BE2C (cell line): ENCODE measurements at regions not wholly inside any gene's neighbourhood (a gene's known extent, or its start where the extent isn't known, plus 50 kb on each side); places are given as distances from the start of the nearest gene placed in this dataset.

ENCODE experiments used
- DNase-seq: peaks from one replicate; pipeline ENCODE4 v3.0.0-alpha.2; 2020
- H3K27me3 ChIP-seq: fragments of 250-450 bp; sonication (Bioruptor Pico); 2 replicates; pipeline ENCODE4 v1.5.1; 2020; ENCODE audit warnings: mild to moderate bottlenecking
- H3K36me3 ChIP-seq: fragments of 250-450 bp; sonication (Bioruptor Pico); 2 replicates; pipeline ENCODE4 v1.5.1; 2020; ENCODE audit warnings: mild to moderate bottlenecking
- H3K4me1 ChIP-seq: fragments of 250-450 bp; sonication (Bioruptor Pico); 2 replicates; pipeline ENCODE4 v1.5.1; 2020
- H3K4me3 ChIP-seq: 2 replicates; pipeline ENCODE4 v1.5.1; 2011; ENCODE audit warnings: low read depth, low read length
- H3K9me3 ChIP-seq: fragments of 250-450 bp; sonication (Bioruptor Pico); 2 replicates; pipeline ENCODE4 v1.5.1; 2020
- CTCF ChIP-seq: IDR thresholded peaks from 2 replicates; pipeline ENCODE4 v1.5.1; 2012; ENCODE audit warnings: mild to moderate bottlenecking, low read depth, low read length

- no peaks in the 10 kb centered on the region for H3K9me3 ChIP-seq
- H3K27me3 ChIP-seq = no peaks in the 10 kb centered on the region
- no peaks in the 10 kb centered on the region for H3K4me1 ChIP-seq
- H3K4me3 ChIP-seq = no peak overlapping the region
- no peaks in the 10 kb centered on the region for H3K36me3 ChIP-seq
- no peak for DNase-seq
- TF ChIP-seq CTCF = no peak
These were observed 200.3 kb downstream of the KBTBD8 start for GRCh38 chr3:67198374-67198773.

DNA sequence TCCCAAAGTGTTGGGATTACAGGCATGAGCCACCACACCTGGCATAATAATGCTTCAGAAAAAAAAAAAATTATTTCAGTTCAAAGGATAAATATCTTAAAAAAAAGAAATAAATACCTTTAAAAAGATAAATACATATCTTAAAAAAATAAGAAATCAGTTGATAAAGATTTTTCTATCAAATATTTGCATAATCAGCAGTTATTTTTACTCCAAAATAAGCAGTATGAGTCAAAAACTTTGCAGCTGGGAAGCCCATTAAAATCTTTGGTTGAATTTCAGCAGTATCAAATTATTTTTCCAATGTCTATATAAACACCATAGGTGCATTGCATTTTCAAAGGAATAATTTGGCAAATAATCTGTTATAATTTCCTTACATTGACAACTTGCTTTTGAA is 202.5 kb downstream of the KBTBD8 start:
- Histone ChIP-seq H3K4me1 (no peaks in the 10 kb centered on the region), H3K27me3 (no peaks in the 10 kb centered on the region), H3K36me3 (no peaks in the 10 kb centered on the region), H3K4me3 (no peak overlapping the region), H3K9me3 (no peaks in the 10 kb centered on the region)
- no peak for TF ChIP-seq CTCF
- no peak for DNase-seq

GRCh38 chr3:67201026-67201425 is 202.9 kb downstream of the KBTBD8 start:
- TF ChIP-seq CTCF = no peak
- no peak for DNase-seq
- H3K4me1 ChIP-seq = no peaks in the 10 kb centered on the region
- no peak overlapping the region for H3K4me3 ChIP-seq
- no peaks in the 10 kb centered on the region for H3K9me3 ChIP-seq
- H3K36me3 ChIP-seq = no peaks in the 10 kb centered on the region
- no peaks in the 10 kb centered on the region for H3K27me3 ChIP-seq

GRCh38 chr3:67202053-67202452 is 203.9 kb downstream of the KBTBD8 start:
- Histone ChIP-seq H3K4me3 (no peak overlapping the region), H3K9me3 (no peaks in the 10 kb centered on the region), H3K36me3 (no peaks in the 10 kb centered on the region), H3K27me3 (no peaks in the 10 kb centered on the region), H3K4me1 (no peaks in the 10 kb centered on the region)
- no peak for DNase-seq
- no peak for TF ChIP-seq CTCF

GRCh38 chr3:67204951-67205350 is 206.8 kb downstream of the KBTBD8 start:
- H3K36me3 ChIP-seq = no peaks in the 10 kb centered on the region

DNA sequence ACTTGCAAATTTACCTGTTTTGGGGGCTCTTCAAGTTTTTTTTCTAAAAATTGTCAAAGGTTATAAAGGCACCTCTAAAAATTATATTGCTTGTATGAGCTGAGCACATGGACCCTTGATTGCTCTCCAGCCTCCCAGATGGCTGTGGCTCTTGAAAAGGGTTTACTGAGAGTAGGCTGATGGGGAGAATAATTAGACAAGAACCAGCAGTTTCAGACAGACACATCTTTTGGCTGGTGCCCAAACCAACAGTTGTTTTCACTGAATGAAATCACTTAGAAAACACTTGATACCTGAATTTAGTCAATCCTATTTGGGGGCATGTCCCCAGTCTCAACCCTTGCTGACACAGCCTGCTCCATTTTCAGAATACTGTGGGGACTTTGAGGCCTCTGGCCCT is 217.6 kb downstream of the KBTBD8 start:
- no peaks in the 10 kb centered on the region for H3K27me3 ChIP-seq
- no peak for DNase-seq
- no peak for TF ChIP-seq CTCF

More at GRCh38 chr3:67204951-67205350, 206.8 kb downstream of the KBTBD8 start:
- Histone ChIP-seq H3K9me3 (no peaks in the 10 kb centered on the region), H3K27me3 (no peaks in the 10 kb centered on the region), H3K4me1 (peaks cover 2% of the 10 kb centered on the region; the same call in 1 of the 2 replicates), H3K4me3 (no peak overlapping the region)
- DNase-seq = no peak
- TF ChIP-seq CTCF = no peak

More for the DNA sequence above, 217.6 kb downstream of the KBTBD8 start:
- H3K4me1 ChIP-seq = no peaks in the 10 kb centered on the region; the same call in 1 of the 2 replicates
- no peak overlapping the region for H3K4me3 ChIP-seq
- H3K36me3 ChIP-seq = no peaks in the 10 kb centered on the region
- no peaks in the 10 kb centered on the region for H3K9me3 ChIP-seq
